Hepatocyte (in vitro differentiated cells): ENCODE measurements at regions not wholly inside any gene's neighbourhood (a gene's known extent, or its start where the extent isn't known, plus 50 kb on each side); places are given as distances from the start of the nearest gene placed in this dataset.

ENCODE experiments used
- CTCF ChIP-seq: fragments of 200-600 bp; sonication (generic); IDR thresholded peaks from 2 replicates; pipeline ENCODE4 v1.5.1; 2016; ENCODE audit warnings: antibody characterized with exemption, mild to moderate bottlenecking; ENCODE audit not compliant: poor library complexity
- EZH2 ChIP-seq: fragments of 200-600 bp; sonication (generic); IDR thresholded peaks from 2 replicates; pipeline ENCODE4 v1.6.1; 2016; ENCODE audit warnings: antibody characterized with exemption, mild to moderate bottlenecking, borderline replicate concordance
- EZH2phosphoT487 ChIP-seq: fragments of 200-600 bp; sonication (generic); IDR thresholded peaks from one replicate; pipeline ENCODE4 v1.6.1; 2018; ENCODE audit warnings: antibody characterized with exemption, mild to moderate bottlenecking, low read depth, moderate library complexity; ENCODE audit not compliant: unreplicated experiment, severe bottlenecking

GRCh38 chr6:148247386-148248063 is 95.1 kb upstream of the SASH1 start:
- TF ChIP-seq CTCF = no peak
- TF ChIP-seq EZH2 = no peak
- no peak for TF ChIP-seq EZH2phosphoT487
